Glutamatergic neuron (in vitro differentiated cells): ENCODE measurements at regions not wholly inside any gene's neighbourhood (a gene's known extent, or its start where the extent isn't known, plus 50 kb on each side); places are given as distances from the start of the nearest gene placed in this dataset.

Experiments
- DNase-seq: peaks from one replicate; pipeline ENCODE4 v3.0.0; 2022
- H3K27ac Mint-ChIP-seq: one replicate; pipeline ENCODE4 v1.8.0; 2020; ENCODE audit warnings: mild to moderate bottlenecking, mixed read lengths, inconsistent platforms; ENCODE audit not compliant: unreplicated experiment
- H3K27me3 Mint-ChIP-seq: one replicate; pipeline ENCODE4 v1.8.0; 2020; ENCODE audit warnings: mild to moderate bottlenecking, moderate library complexity, mixed read lengths, inconsistent platforms; ENCODE audit not compliant: unreplicated experiment
- H3K36me3 Mint-ChIP-seq: one replicate; pipeline ENCODE4 v1.8.0; 2020; ENCODE audit warnings: mild to moderate bottlenecking, mixed read lengths, inconsistent platforms; ENCODE audit not compliant: unreplicated experiment
- H3K4me1 Mint-ChIP-seq: one replicate; pipeline ENCODE4 v1.8.0; 2020; ENCODE audit warnings: mild to moderate bottlenecking, low read depth, mixed read lengths, inconsistent platforms; ENCODE audit not compliant: unreplicated experiment
- H3K4me3 Mint-ChIP-seq: one replicate; pipeline ENCODE4 v1.8.0; 2020; ENCODE audit warnings: mild to moderate bottlenecking, mixed read lengths, inconsistent platforms; ENCODE audit not compliant: unreplicated experiment
- H3K9me3 Mint-ChIP-seq: one replicate; pipeline ENCODE4 v1.8.0; 2020; ENCODE audit warnings: mild to moderate bottlenecking, moderate library complexity, mixed read lengths, inconsistent platforms; ENCODE audit not compliant: unreplicated experiment
- TF ChIP-seq, protein P1 (sequence below): fragments of 200-600 bp; sonication (generic); IDR thresholded peaks from one replicate; pipeline ENCODE4 v1.5.0; 2021; ENCODE audit not compliant: partially characterized antibody, unreplicated experiment

DNA sequence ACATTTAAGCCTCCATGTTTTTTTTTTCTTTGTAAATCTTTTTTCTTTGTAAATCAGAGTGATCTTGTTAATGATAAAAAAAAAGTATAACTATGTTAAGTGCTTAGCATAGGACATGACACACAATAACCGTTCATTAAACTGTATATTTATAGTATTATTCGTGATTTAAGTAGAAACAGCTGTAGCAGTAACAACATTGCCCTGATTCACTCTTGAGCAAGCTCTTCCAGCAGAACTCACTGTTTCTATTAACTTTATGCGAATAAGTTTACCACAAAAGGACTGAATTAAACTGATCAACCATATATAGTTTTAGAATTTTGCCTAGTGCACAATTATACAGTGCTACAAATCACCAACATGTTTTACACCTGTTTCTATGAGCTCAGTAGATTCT lies 1338.0 kb upstream of the EYS start:
- H3K9me3 Mint-ChIP-seq: no peaks in the 10 kb centered on the region
- H3K27me3 Mint-ChIP-seq: no peaks in the 10 kb centered on the region
- DNase-seq: no peak
- TF ChIP-seq, protein P1, sequence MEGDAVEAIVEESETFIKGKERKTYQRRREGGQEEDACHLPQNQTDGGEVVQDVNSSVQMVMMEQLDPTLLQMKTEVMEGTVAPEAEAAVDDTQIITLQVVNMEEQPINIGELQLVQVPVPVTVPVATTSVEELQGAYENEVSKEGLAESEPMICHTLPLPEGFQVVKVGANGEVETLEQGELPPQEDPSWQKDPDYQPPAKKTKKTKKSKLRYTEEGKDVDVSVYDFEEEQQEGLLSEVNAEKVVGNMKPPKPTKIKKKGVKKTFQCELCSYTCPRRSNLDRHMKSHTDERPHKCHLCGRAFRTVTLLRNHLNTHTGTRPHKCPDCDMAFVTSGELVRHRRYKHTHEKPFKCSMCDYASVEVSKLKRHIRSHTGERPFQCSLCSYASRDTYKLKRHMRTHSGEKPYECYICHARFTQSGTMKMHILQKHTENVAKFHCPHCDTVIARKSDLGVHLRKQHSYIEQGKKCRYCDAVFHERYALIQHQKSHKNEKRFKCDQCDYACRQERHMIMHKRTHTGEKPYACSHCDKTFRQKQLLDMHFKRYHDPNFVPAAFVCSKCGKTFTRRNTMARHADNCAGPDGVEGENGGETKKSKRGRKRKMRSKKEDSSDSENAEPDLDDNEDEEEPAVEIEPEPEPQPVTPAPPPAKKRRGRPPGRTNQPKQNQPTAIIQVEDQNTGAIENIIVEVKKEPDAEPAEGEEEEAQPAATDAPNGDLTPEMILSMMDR: no peak
- no peaks in the 10 kb centered on the region for H3K4me1 Mint-ChIP-seq
- no peak overlapping the region for H3K27ac Mint-ChIP-seq
- H3K4me3 Mint-ChIP-seq: no peak overlapping the region
- no peaks in the 10 kb centered on the region for H3K36me3 Mint-ChIP-seq

DNA sequence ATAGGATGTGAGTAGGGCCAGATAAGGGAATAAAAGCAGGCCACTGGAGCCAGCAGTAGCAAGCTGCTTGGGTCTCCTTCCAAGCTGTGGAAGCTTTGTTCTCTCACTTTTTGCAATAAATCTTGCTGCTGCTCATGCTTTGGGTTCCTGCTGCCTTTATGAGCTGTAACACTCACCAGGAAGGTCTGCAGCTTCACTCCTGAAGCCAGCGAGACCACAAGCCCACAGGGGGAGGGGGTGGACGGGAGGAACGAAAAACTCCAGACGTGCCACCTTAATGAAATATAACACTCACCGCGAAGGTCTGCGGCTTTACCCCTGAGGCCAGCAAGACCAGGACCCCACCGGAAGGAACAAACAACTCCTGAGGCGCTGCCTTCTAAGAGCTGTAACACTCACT lies 1324.4 kb upstream of the EYS start:
- Mint-ChIP-seq H3K27ac (no peak overlapping the region), H3K36me3 (no peaks in the 10 kb centered on the region), H3K4me3 (no peak overlapping the region), H3K27me3 (no peaks in the 10 kb centered on the region), H3K9me3 (no peaks in the 10 kb centered on the region), H3K4me1 (no peaks in the 10 kb centered on the region)
- TF ChIP-seq, protein P1: no peak
- no peak for DNase-seq

DNA sequence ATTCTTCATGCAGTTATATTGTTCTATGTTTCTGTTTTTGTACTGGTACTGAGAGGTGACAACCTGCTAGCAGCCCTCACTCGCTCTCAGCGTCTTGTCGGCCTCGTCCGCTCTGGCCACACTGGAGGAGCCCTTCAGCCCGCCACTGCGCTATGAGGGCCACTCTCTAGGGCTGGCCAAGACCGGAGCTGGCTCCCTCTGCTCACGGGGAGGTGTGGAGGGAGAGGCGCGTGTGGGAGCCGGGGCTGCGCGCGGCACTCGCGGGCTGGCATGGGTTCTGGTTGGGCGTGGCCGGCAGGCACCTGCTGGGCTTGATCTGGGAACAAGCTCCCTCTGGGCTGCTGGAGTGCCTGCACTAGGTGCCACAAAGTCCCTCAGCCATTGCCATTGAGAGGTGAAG lies 1323.8 kb upstream of the EYS start:
- TF ChIP-seq, protein P1: no peak
- H3K4me1 Mint-ChIP-seq: no peaks in the 10 kb centered on the region
- H3K36me3 Mint-ChIP-seq: no peaks in the 10 kb centered on the region
- H3K9me3 Mint-ChIP-seq: no peaks in the 10 kb centered on the region
- DNase-seq: no peak
- no peak overlapping the region for H3K4me3 Mint-ChIP-seq
- no peaks in the 10 kb centered on the region for H3K27me3 Mint-ChIP-seq
- H3K27ac Mint-ChIP-seq: no peak overlapping the region

DNA sequence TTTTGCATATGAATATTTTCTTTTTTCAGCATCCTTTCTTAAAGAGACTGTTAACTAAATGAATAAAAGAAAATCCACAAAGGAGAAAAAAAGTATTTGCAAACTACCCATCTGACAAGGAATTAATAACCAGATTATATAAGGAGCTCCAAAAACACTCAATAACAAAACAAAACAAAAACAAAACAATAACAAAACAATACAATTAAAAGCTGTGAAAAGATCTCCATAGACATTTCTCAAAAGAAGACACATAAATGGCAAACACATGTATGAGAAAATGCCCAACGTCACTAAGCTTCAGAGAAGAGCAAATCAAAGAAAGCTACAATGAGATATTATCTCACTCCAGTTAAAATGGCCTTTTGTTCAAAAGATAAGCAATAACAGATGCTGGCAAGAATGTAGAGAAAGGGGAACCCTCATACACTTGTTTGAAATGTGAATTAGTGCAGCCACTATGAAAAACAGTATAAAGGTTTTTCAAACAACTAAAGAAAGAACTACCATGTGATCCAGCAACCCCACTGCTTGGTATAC lies 1310.0 kb upstream of the EYS start:
- H3K27me3 Mint-ChIP-seq: peaks cover 2% of the 10 kb centered on the region
- H3K9me3 Mint-ChIP-seq: peaks cover 2% of the 10 kb centered on the region
- no peak overlapping the region for H3K27ac Mint-ChIP-seq
- TF ChIP-seq, protein P1: no peak
- H3K4me3 Mint-ChIP-seq: no peak overlapping the region
- no peaks in the 10 kb centered on the region for H3K4me1 Mint-ChIP-seq
- no peak for DNase-seq
- no peaks in the 10 kb centered on the region for H3K36me3 Mint-ChIP-seq

DNA sequence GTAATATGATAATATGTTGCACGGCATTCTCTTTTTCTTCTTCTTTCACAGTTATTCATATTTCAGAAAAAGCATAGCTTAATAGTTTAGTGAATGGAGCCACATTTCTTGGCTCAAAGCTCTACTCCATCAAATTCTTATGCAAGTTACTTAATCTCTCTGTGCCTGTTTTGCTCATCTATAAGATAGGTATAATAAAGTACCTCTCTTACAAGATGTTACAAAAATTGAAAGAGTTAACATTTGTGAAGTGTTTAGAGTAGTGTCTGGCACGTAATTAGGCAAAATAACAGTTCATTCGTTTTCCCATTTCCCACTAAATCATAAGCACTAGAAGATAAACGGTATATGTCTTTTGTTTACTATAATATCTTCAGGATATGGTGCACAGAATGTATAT lies 1304.4 kb upstream of the EYS start:
- no peak for DNase-seq
- no peak overlapping the region for H3K27ac Mint-ChIP-seq
- no peaks in the 10 kb centered on the region for H3K27me3 Mint-ChIP-seq
- H3K4me1 Mint-ChIP-seq: no peaks in the 10 kb centered on the region
- TF ChIP-seq, protein P1: no peak
- no peak overlapping the region for H3K4me3 Mint-ChIP-seq
- no peaks in the 10 kb centered on the region for H3K9me3 Mint-ChIP-seq
- H3K36me3 Mint-ChIP-seq: no peaks in the 10 kb centered on the region
